ENCODE measurements at regions not wholly inside any gene's neighbourhood (a gene's known extent, or its start where the extent isn't known, plus 50 kb on each side); places are given as distances from the start of the nearest gene placed in this dataset.

- DNase-seq, result no peak
Measured at GRCh38 chr2:71787476-71788185, 334.3 kb downstream of the DYSF start.

- no peak for DNase-seq
Measured at GRCh38 chr2:71787108-71787415, 333.7 kb downstream of the DYSF start.

GRCh38 chr2:71786291-71787107, 333.1 kb downstream of the DYSF start:
- DNase-seq, result no peak

GRCh38 chr2:71785516-71785981, 332.2 kb downstream of the DYSF start:
- no peak for DNase-seq

- no peak for DNase-seq
Measured at GRCh38 chr2:71784734-71785511, 331.6 kb downstream of the DYSF start.

- DNase-seq, result no peak
Measured at GRCh38 chr2:71783815-71784214, 330.5 kb downstream of the DYSF start.

- DNase-seq, result no peak
Measured at GRCh38 chr2:71783215-71783614, 329.9 kb downstream of the DYSF start.

- no peak for DNase-seq
Measured at GRCh38 chr2:71782323-71782722, 329.0 kb downstream of the DYSF start.

- DNase-seq, result no peak
Measured at GRCh38 chr2:71781695-71782228, 328.4 kb downstream of the DYSF start.

GRCh38 chr2:71780162-71780561, 326.8 kb downstream of the DYSF start:
- no peak for DNase-seq

GRCh38 chr2:71779774-71780105, 326.4 kb downstream of the DYSF start:
- DNase-seq, result no peak

- DNase-seq, result no peak
Measured at GRCh38 chr2:71778936-71779773, 325.8 kb downstream of the DYSF start.

- no peak for DNase-seq
Measured at GRCh38 chr2:71778514-71778913, 325.2 kb downstream of the DYSF start.

- DNase-seq, result no peak
Measured at GRCh38 chr2:71777946-71778345, 324.6 kb downstream of the DYSF start.

GRCh38 chr2:71776227-71776626, 322.9 kb downstream of the DYSF start:
- no peak for DNase-seq

GRCh38 chr2:71773218-71773617, 319.9 kb downstream of the DYSF start:
- DNase-seq, result no peak

- no peak for DNase-seq
Measured at GRCh38 chr2:71772510-71773172, 319.3 kb downstream of the DYSF start.

- DNase-seq, result no peak
Measured at GRCh38 chr2:71767663-71768062, 314.3 kb downstream of the DYSF start.

- no peak for DNase-seq
Measured at GRCh38 chr2:71759060-71759459, 305.7 kb downstream of the DYSF start.

GRCh38 chr2:71757351-71757750, 304.0 kb downstream of the DYSF start:
- DNase-seq, result no peak

GRCh38 chr2:71756280-71756906, 303.0 kb downstream of the DYSF start:
- DNase-seq, result no peak

GRCh38 chr2:71751590-71751989, 298.2 kb downstream of the DYSF start:
- no peak for DNase-seq
